Right lobe of liver (tissue), 6 donors: ENCODE measurements at regions not wholly inside any gene's neighbourhood (a gene's known extent, or its start where the extent isn't known, plus 50 kb on each side); places are given as distances from the start of the nearest gene placed in this dataset.

Source experiments
- ATAC-seq, 4 donors: fragments of 200-7000 bp; cut with Tn5 transposase; one replicate each; pipeline ENCODE4 v1.9.1; 2020; ENCODE audit warnings: mild to moderate bottlenecking in 4 of 4, moderate library complexity in 4 of 4
- DNase-seq, 3 donors: peaks; one replicate each; pipeline ENCODE4 v3.0.0-alpha.2; 2020
- H3K27ac ChIP-seq, 3 donors: fragments of 200-600 bp; one replicate each; pipeline ENCODE4 v1.8.0; 2022
- H3K27me3 ChIP-seq, 2 donors: fragments of 200-600 bp; one replicate each; pipeline ENCODE4 v1.8.0; 2022
- H3K36me3 ChIP-seq, 4 donors: fragments of 200-600 bp; sonication (generic) in 1 of 4; one replicate each; pipeline versions ENCODE4 v1.5.1 to v1.8.0; 2017 to 2022; ENCODE audit warnings: control low read depth in 1 of 4
- H3K4me1 ChIP-seq, 4 donors: fragments of 200-600 bp; sonication (generic) in 1 of 4; one replicate each; pipeline versions ENCODE4 v1.5.1 to v1.8.0; 2017 to 2022; ENCODE audit warnings: control low read depth in 1 of 4
- H3K4me3 ChIP-seq, 3 donors: fragments of 200-600 bp; one replicate each; pipeline ENCODE4 v1.8.0; 2022
- H3K9me3 ChIP-seq, 4 donors: fragments of 200-600 bp; sonication (generic) in 1 of 4; one replicate each; pipeline versions ENCODE4 v1.5.1 to v1.8.0; 2017 to 2022; ENCODE audit warnings: control low read depth in 1 of 4
- CTCF ChIP-seq, 4 donors: fragments of 200-600 bp in 3 of 4; fragments of 450-650 bp in 1 of 4; IDR thresholded peaks; one replicate each; pipeline versions ENCODE4 v1.5.1 to v1.8.0; 2016 to 2022; ENCODE audit warnings: antibody characterized with exemption in 4 of 4, mild to moderate bottlenecking in 2 of 4
- POLR2A ChIP-seq: fragments of 450-650 bp; IDR thresholded peaks from one replicate; pipeline ENCODE4 v1.6.1; 2017; ENCODE audit warnings: antibody characterized with exemption, mild to moderate bottlenecking
- WGBS: methylation state at CpG from one replicate; pipeline ENCODE4 v1.1.6; 2018; ENCODE audit warnings: low coverage, low lambda C conversion rate; ENCODE audit not compliant: insufficient coverage; ENCODE audit errors: missing lambda C conversion rate; 5-methylcytosine and 5-hydroxymethylcytosine counted together
- intact Hi-C, 2 donors: fragments of 100-400 bp; cut with DNase I; formaldehyde crosslinking; loops; one replicate each; pipeline versions ENCODE4 v1.11.2 to v1.14.1; 2022
- donor health status: DM: no; HTN: yes; CAD: no.
- donor health status: DM: no; HTN: no; CAD: no.
- donor health status: DM: no; HTN: no; CAD: no.
- donor health status: DM: no; HTN: yes; CAD: no.
- donor health status: DM: no; HTN: yes; CAD: no.

- ATAC-seq (no peak), DNase-seq (no peak)
- Histone ChIP-seq H3K27ac (no peak overlapping the region), H3K9me3 (no peaks in the 10 kb centered on the region), H3K4me3 (no peak overlapping the region), H3K27me3 (no peaks in the 10 kb centered on the region), H3K36me3 (no peaks in the 10 kb centered on the region), H3K4me1 (no peaks in the 10 kb centered on the region)
- no peak for TF ChIP-seq POLR2A
- no peak for TF ChIP-seq CTCF (IDR thresholded peaks at IDR 0.05)
- intact Hi-C loops, result no loop called here
- WGBS, result 36% methylated on average over 1 of the region's 1 CpG
Observed at GRCh38 chr20:20930500-20930899, 175.7 kb downstream of the LINC00237 start.

DNA sequence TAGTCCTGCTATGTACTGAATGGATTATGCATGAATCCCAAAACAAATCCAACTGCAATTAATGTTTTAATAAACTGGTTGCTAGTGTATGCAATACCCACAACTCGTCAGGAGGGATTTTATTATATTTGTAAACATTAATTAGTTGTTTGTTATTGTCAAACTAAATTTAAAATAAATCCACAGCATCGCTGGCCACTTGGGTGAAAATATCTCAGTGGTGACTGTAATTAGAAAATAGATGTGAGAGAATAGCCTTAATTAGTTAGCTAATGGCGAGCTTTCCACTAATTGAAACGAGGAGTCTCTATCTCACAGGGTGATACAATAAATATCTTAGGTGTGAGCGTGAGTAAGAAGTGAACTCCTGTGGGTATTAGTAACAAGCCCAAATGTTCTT, 176.8 kb downstream of the LINC00237 start:
- TF ChIP-seq CTCF (IDR thresholded peaks at IDR 0.05) (no peak), POLR2A (no peak)
- intact Hi-C loops, result no loop called here
- 30% methylated on average over 5 of the region's 5 CpGs for WGBS

GRCh38 chr20:20926222-20926905, 179.8 kb downstream of the LINC00237 start:
- H3K36me3 ChIP-seq, result no peaks in the 10 kb centered on the region

More for the DNA sequence above, 176.8 kb downstream of the LINC00237 start:
- no peak for DNase-seq
- Histone ChIP-seq H3K9me3 (no peaks in the 10 kb centered on the region), H3K36me3 (no peaks in the 10 kb centered on the region), H3K4me1 (no peaks in the 10 kb centered on the region), H3K4me3 (no peak overlapping the region), H3K27me3 (no peaks in the 10 kb centered on the region), H3K27ac (no peak overlapping the region)
- no peak for ATAC-seq

GRCh38 chr20:20920433-20920832, 185.7 kb downstream of the LINC00237 start:
- no peak for TF ChIP-seq POLR2A
- TF ChIP-seq CTCF (IDR thresholded peaks at IDR 0.05), result no peak
- intact Hi-C loops, result no loop called here

More at GRCh38 chr20:20926222-20926905, 179.8 kb downstream of the LINC00237 start:
- Histone ChIP-seq H3K27ac (no peak overlapping the region), H3K27me3 (no peaks in the 10 kb centered on the region), H3K4me1 (no peaks in the 10 kb centered on the region), H3K9me3 (no peaks in the 10 kb centered on the region), H3K4me3 (no peak overlapping the region)
- TF ChIP-seq POLR2A (no peak), CTCF (IDR thresholded peaks at IDR 0.05) (no peak)
- ATAC-seq, result no peak
- no peak for DNase-seq
- intact Hi-C loops, result no loop called here
- 52% methylated on average over 4 of the region's 8 CpGs for WGBS

More at GRCh38 chr20:20920433-20920832, 185.7 kb downstream of the LINC00237 start:
- H3K27ac ChIP-seq, result no peak overlapping the region
- H3K4me3 ChIP-seq, result no peak overlapping the region
- DNase-seq (no peak), ATAC-seq (no peak)
- H3K36me3 ChIP-seq, result no peaks in the 10 kb centered on the region
- no peaks in the 10 kb centered on the region for H3K4me1 ChIP-seq
- 35% methylated on average over 5 of the region's 5 CpGs for WGBS
- no peaks in the 10 kb centered on the region for H3K9me3 ChIP-seq
- peaks cover 0 to 6% of the 10 kb centered on the region in 2 donors for H3K27me3 ChIP-seq
